ENCODE measurements at regions not wholly inside any gene's neighbourhood (a gene's known extent, or its start where the extent isn't known, plus 50 kb on each side); places are given as distances from the start of the nearest gene placed in this dataset.

GRCh38 chr1:230009611-230010313 lies 57.3 kb upstream of the GALNT2 start:
- Histone ChIP-seq H3K9me3 (ENCODE audit: control insufficient read depth in 5 of 5, low read length in 5 of 5) (no peaks in the 10 kb centered on the region), H3K36me3 (ENCODE audit: control insufficient read depth in 5 of 5, insufficient read depth in 5 of 5, low read length in 5 of 5) (no peaks in the 10 kb centered on the region), H3K27me3 (ENCODE audit: control insufficient read depth in 5 of 5, insufficient read depth in 4 of 5, low read length in 5 of 5) (peaks cover 0 to 2% (median 0%) of the 10 kb centered on the region in 5 donors), H3K4me1 (ENCODE audit: control insufficient read depth in 5 of 5, insufficient read depth in 5 of 5, low read length in 5 of 5) (peaks cover under 1 to 13% (median 6%) of the 10 kb centered on the region in 5 donors), H3K4me3 (ENCODE audit: low read depth in 1 of 5, low read length in 5 of 5) (no peak overlapping the region), H3K27ac (ENCODE audit: low read depth, low read length) (no peak overlapping the region), H3K9ac (ENCODE audit: low read length in 5 of 5) (no peak overlapping the region)

- Histone ChIP-seq H3K9me3 (ENCODE audit: control insufficient read depth in 5 of 5, low read length in 5 of 5) (no peaks in the 10 kb centered on the region), H3K27ac (ENCODE audit: low read depth, low read length) (no peak overlapping the region), H3K9ac (ENCODE audit: low read length in 5 of 5) (no peak overlapping the region), H3K4me3 (ENCODE audit: low read depth in 1 of 5, low read length in 5 of 5) (no peak overlapping the region), H3K36me3 (ENCODE audit: control insufficient read depth in 5 of 5, insufficient read depth in 5 of 5, low read length in 5 of 5) (no peaks in the 10 kb centered on the region), H3K4me1 (ENCODE audit: control insufficient read depth in 5 of 5, insufficient read depth in 5 of 5, low read length in 5 of 5) (peaks cover 0 to 13% (median 6%) of the 10 kb centered on the region in 5 donors), H3K27me3 (ENCODE audit: control insufficient read depth in 5 of 5, insufficient read depth in 4 of 5, low read length in 5 of 5) (no peaks in the 10 kb centered on the region)
Measured at GRCh38 chr1:230010603-230011332, 56.3 kb upstream of the GALNT2 start.

GRCh38 chr1:230011333-230012092 lies 55.5 kb upstream of the GALNT2 start:
- H3K27me3 ChIP-seq (ENCODE audit: control insufficient read depth in 5 of 5, insufficient read depth in 4 of 5, low read length in 5 of 5), result no peaks in the 10 kb centered on the region
- no peak overlapping the region for H3K4me3 ChIP-seq (ENCODE audit: low read depth in 1 of 5, low read length in 5 of 5)
- no peak overlapping the region for H3K27ac ChIP-seq (ENCODE audit: low read depth, low read length)
- H3K9ac ChIP-seq (ENCODE audit: low read length in 5 of 5), result no peak overlapping the region
- H3K36me3 ChIP-seq (ENCODE audit: control insufficient read depth in 5 of 5, insufficient read depth in 5 of 5, low read length in 5 of 5), result no peaks in the 10 kb centered on the region
- peaks cover 0 to 13% (median 6%) of the 10 kb centered on the region in 5 donors for H3K4me1 ChIP-seq (ENCODE audit: control insufficient read depth in 5 of 5, insufficient read depth in 5 of 5, low read length in 5 of 5)
- H3K9me3 ChIP-seq (ENCODE audit: control insufficient read depth in 5 of 5, low read length in 5 of 5), result no peaks in the 10 kb centered on the region

GRCh38 chr1:230012093-230012393 lies 55.0 kb upstream of the GALNT2 start:
- Histone ChIP-seq H3K36me3 (ENCODE audit: control insufficient read depth in 5 of 5, insufficient read depth in 5 of 5, low read length in 5 of 5) (no peaks in the 10 kb centered on the region), H3K9me3 (ENCODE audit: control insufficient read depth in 5 of 5, low read length in 5 of 5) (no peaks in the 10 kb centered on the region), H3K27me3 (ENCODE audit: control insufficient read depth in 5 of 5, insufficient read depth in 4 of 5, low read length in 5 of 5) (no peaks in the 10 kb centered on the region), H3K4me3 (ENCODE audit: low read depth in 1 of 5, low read length in 5 of 5) (no peak overlapping the region), H3K4me1 (ENCODE audit: control insufficient read depth in 5 of 5, insufficient read depth in 5 of 5, low read length in 5 of 5) (peaks cover 0 to 13% (median 6%) of the 10 kb centered on the region in 5 donors), H3K27ac (ENCODE audit: low read depth, low read length) (no peak overlapping the region), H3K9ac (ENCODE audit: low read length in 5 of 5) (no peak overlapping the region)

GRCh38 chr1:230012741-230013140 lies 54.3 kb upstream of the GALNT2 start:
- Histone ChIP-seq H3K27ac (ENCODE audit: low read depth, low read length) (no peak overlapping the region), H3K9ac (ENCODE audit: low read length in 5 of 5) (no peak overlapping the region), H3K36me3 (ENCODE audit: control insufficient read depth in 5 of 5, insufficient read depth in 5 of 5, low read length in 5 of 5) (no peaks in the 10 kb centered on the region), H3K4me1 (ENCODE audit: control insufficient read depth in 5 of 5, insufficient read depth in 5 of 5, low read length in 5 of 5) (peaks cover 0 to 13% (median 6%) of the 10 kb centered on the region in 5 donors), H3K9me3 (ENCODE audit: control insufficient read depth in 5 of 5, low read length in 5 of 5) (no peaks in the 10 kb centered on the region), H3K27me3 (ENCODE audit: control insufficient read depth in 5 of 5, insufficient read depth in 4 of 5, low read length in 5 of 5) (no peaks in the 10 kb centered on the region), H3K4me3 (ENCODE audit: low read depth in 1 of 5, low read length in 5 of 5) (no peak overlapping the region)

- Histone ChIP-seq H3K27ac (ENCODE audit: low read depth, low read length) (no peak overlapping the region), H3K4me1 (ENCODE audit: control insufficient read depth in 5 of 5, insufficient read depth in 5 of 5, low read length in 5 of 5) (peaks cover 0 to 8% (median 6%) of the 10 kb centered on the region in 5 donors), H3K4me3 (ENCODE audit: low read depth in 1 of 5, low read length in 5 of 5) (no peak overlapping the region), H3K9ac (ENCODE audit: low read length in 5 of 5) (no peak overlapping the region), H3K27me3 (ENCODE audit: control insufficient read depth in 5 of 5, insufficient read depth in 4 of 5, low read length in 5 of 5) (no peaks in the 10 kb centered on the region), H3K9me3 (ENCODE audit: control insufficient read depth in 5 of 5, low read length in 5 of 5) (no peaks in the 10 kb centered on the region), H3K36me3 (ENCODE audit: control insufficient read depth in 5 of 5, insufficient read depth in 5 of 5, low read length in 5 of 5) (no peaks in the 10 kb centered on the region)
Measured at GRCh38 chr1:230016159-230016558, 50.9 kb upstream of the GALNT2 start.
